ENCODE measurements at regions not wholly inside any gene's neighbourhood (a gene's known extent, or its start where the extent isn't known, plus 50 kb on each side); places are given as distances from the start of the nearest gene placed in this dataset.

GRCh38 chr1:58403894-58404293 lies 142.6 kb downstream of the OMA1 start:
- TF ChIP-seq, protein P1, sequence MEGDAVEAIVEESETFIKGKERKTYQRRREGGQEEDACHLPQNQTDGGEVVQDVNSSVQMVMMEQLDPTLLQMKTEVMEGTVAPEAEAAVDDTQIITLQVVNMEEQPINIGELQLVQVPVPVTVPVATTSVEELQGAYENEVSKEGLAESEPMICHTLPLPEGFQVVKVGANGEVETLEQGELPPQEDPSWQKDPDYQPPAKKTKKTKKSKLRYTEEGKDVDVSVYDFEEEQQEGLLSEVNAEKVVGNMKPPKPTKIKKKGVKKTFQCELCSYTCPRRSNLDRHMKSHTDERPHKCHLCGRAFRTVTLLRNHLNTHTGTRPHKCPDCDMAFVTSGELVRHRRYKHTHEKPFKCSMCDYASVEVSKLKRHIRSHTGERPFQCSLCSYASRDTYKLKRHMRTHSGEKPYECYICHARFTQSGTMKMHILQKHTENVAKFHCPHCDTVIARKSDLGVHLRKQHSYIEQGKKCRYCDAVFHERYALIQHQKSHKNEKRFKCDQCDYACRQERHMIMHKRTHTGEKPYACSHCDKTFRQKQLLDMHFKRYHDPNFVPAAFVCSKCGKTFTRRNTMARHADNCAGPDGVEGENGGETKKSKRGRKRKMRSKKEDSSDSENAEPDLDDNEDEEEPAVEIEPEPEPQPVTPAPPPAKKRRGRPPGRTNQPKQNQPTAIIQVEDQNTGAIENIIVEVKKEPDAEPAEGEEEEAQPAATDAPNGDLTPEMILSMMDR (IDR thresholded peaks at IDR 0.05; ENCODE audit: insufficient read depth, low read depth, low read length) = no peak
- no peak for TF ChIP-seq EZH2 (IDR thresholded peaks at IDR 0.05; ENCODE audit: insufficient read depth, low read length)

Data from astrocyte (in vitro differentiated cells and primary cell).